Hepatocyte (in vitro differentiated cells): ENCODE measurements at regions not wholly inside any gene's neighbourhood (a gene's known extent, or its start where the extent isn't known, plus 50 kb on each side); places are given as distances from the start of the nearest gene placed in this dataset.

Experiments used
- DNase-seq: peaks from one replicate; pipeline ENCODE4 v3.0.0-alpha.2; 2016; ENCODE audit warnings: low spot score
- H2AFZ ChIP-seq: fragments of 200-600 bp; sonication (generic); 2 replicates; pipeline ENCODE4 v1.6.0; 2016; ENCODE audit warnings: antibody characterized with exemption, mild to moderate bottlenecking
- H3K27ac ChIP-seq: fragments of 200-600 bp; sonication (generic); 2 replicates; pipeline ENCODE4 v1.5.1; 2016; ENCODE audit warnings: mild to moderate bottlenecking
- H3K27me3 ChIP-seq: fragments of 200-600 bp; sonication (generic); 2 replicates; pipeline ENCODE4 v1.6.1; 2016
- H3K36me3 ChIP-seq: fragments of 200-600 bp; sonication (generic); replicated peaks from 2 replicates; pipeline ENCODE4 v1.5.1; 2016; ENCODE audit warnings: low read depth; ENCODE audit not compliant: insufficient read depth
- H3K4me1 ChIP-seq: fragments of 200-600 bp; sonication (generic); 2 replicates; pipeline ENCODE4 v1.5.1; 2016; ENCODE audit warnings: mild to moderate bottlenecking, moderate library complexity; ENCODE audit not compliant: insufficient read depth
- H3K4me2 ChIP-seq: fragments of 200-600 bp; sonication (generic); 2 replicates; pipeline ENCODE4 v1.6.0; 2016
- H3K4me3 ChIP-seq: fragments of 200-600 bp; sonication (generic); 2 replicates; pipeline ENCODE4 v1.5.1; 2016; ENCODE audit warnings: mild to moderate bottlenecking
- H3K79me2 ChIP-seq: fragments of 200-600 bp; sonication (generic); 2 replicates; pipeline ENCODE4 v1.6.0; 2017; ENCODE audit warnings: mild to moderate bottlenecking
- H3K9me2 ChIP-seq: fragments of 200-600 bp; sonication (generic); replicated peaks from 2 replicates; pipeline ENCODE4 v1.6.0; 2017; ENCODE audit warnings: mild to moderate bottlenecking; ENCODE audit not compliant: insufficient read depth
- H3K9me3 ChIP-seq: fragments of 200-600 bp; sonication (generic); 2 replicates; pipeline ENCODE4 v1.5.1; 2016; ENCODE audit warnings: low read depth, mild to moderate bottlenecking
- H4K20me1 ChIP-seq: fragments of 200-600 bp; sonication (generic); 2 replicates; pipeline ENCODE4 v1.6.0; 2016; ENCODE audit warnings: mild to moderate bottlenecking; ENCODE audit not compliant: insufficient read depth, poor library complexity, severe bottlenecking
- EZH2 ChIP-seq: fragments of 200-600 bp; sonication (generic); IDR thresholded peaks from 2 replicates; pipeline ENCODE4 v1.6.1; 2016; ENCODE audit warnings: antibody characterized with exemption, mild to moderate bottlenecking, borderline replicate concordance
- EZH2phosphoT487 ChIP-seq: fragments of 200-600 bp; sonication (generic); IDR thresholded peaks from one replicate; pipeline ENCODE4 v1.6.1; 2018; ENCODE audit warnings: antibody characterized with exemption, mild to moderate bottlenecking, low read depth, moderate library complexity; ENCODE audit not compliant: unreplicated experiment, severe bottlenecking
- WGBS: methylation state at CpG from one replicate; pipeline ENCODE4 v1.1.6; 2016; ENCODE audit warnings: low lambda C conversion rate; ENCODE audit errors: missing lambda C conversion rate; 5-methylcytosine and 5-hydroxymethylcytosine counted together
- TF ChIP-seq, protein P1 (sequence below): fragments of 200-600 bp; sonication (generic); IDR thresholded peaks from 2 replicates; pipeline ENCODE4 v1.5.1; 2016; ENCODE audit warnings: antibody characterized with exemption, mild to moderate bottlenecking; ENCODE audit not compliant: poor library complexity

DNA sequence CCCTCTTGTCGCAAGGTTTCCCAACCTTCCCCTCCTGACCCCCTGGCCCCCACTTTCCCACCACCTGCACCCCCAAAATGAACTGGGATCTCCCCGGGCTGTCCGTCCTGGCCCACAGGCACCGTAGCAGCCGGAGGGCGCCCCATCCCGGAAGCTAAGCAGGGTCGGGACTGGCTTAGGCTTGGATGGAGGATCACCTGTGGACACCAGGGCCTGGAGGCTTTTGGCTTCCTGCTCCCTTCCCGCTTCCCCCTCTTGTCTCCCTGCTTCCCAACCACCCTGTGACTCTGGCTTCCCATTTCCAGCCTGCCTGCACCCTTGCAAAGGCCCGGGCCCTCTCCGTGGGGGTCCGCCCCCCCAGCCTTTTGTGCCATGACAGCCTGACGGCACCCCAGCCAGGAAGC is 2291.3 kb downstream of the TP53TG3F start:
- Histone ChIP-seq H2AFZ (no peak overlapping the region), H4K20me1 (no peaks in the 10 kb centered on the region), H3K4me1 (no peaks in the 10 kb centered on the region), H3K27ac (no peak overlapping the region), H3K4me3 (no peak overlapping the region), H3K36me3 (no peaks in the 10 kb centered on the region), H3K79me2 (no peaks in the 10 kb centered on the region), H3K9me2 (no peaks in the 10 kb centered on the region), H3K27me3 (no peaks in the 10 kb centered on the region), H3K4me2 (no peak overlapping the region), H3K9me3 (no peaks in the 10 kb centered on the region)
- DNase-seq = no peak
- TF ChIP-seq, protein P1, sequence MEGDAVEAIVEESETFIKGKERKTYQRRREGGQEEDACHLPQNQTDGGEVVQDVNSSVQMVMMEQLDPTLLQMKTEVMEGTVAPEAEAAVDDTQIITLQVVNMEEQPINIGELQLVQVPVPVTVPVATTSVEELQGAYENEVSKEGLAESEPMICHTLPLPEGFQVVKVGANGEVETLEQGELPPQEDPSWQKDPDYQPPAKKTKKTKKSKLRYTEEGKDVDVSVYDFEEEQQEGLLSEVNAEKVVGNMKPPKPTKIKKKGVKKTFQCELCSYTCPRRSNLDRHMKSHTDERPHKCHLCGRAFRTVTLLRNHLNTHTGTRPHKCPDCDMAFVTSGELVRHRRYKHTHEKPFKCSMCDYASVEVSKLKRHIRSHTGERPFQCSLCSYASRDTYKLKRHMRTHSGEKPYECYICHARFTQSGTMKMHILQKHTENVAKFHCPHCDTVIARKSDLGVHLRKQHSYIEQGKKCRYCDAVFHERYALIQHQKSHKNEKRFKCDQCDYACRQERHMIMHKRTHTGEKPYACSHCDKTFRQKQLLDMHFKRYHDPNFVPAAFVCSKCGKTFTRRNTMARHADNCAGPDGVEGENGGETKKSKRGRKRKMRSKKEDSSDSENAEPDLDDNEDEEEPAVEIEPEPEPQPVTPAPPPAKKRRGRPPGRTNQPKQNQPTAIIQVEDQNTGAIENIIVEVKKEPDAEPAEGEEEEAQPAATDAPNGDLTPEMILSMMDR = no peak
- no peak for TF ChIP-seq EZH2phosphoT487
- TF ChIP-seq EZH2 = no peak
- 86% methylated on average over 13 of the region's 13 CpGs for WGBS

DNA sequence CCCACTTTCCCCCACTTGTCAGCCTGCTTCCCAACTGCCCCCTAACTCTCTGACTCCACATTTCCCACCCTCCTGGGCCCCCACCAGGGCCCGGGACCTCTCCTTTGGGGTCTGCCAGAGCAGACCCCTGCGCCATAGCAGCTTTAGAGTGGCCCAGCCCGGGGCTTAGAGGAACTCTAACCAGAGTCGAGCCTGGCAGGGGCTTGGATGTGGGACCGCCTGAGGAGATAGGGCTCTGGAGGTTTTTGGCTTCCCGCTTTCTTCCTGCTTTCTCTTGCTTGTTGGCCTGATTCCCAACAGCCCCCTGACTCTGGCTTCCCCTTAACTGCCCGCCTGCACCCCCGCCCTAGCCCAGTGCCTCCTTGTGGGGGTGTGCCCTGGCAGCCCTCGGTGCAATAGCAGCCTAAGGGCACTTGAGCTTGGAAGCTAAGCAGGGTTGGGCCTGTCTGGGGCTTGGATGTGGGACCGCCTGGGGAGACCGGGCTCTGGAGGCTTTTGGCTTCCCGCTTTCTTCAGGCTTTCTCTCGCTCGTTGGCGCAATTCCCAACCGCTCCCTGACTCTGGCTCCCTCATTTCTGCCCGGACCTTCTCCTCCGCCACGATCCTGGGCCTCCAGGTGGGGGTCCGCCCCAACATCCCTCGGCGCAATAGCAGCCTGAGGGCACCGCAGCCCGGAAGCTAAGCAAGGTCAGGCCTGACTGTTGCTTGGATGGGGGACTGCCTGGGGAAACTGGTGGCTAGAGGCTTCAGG is 2292.0 kb downstream of the TP53TG3F start:
- H3K4me2 ChIP-seq = no peak overlapping the region
- H3K4me1 ChIP-seq = no peaks in the 10 kb centered on the region
- no peak for TF ChIP-seq EZH2
- TF ChIP-seq, protein P1 = no peak
- no peak for TF ChIP-seq EZH2phosphoT487
- H3K27me3 ChIP-seq = no peaks in the 10 kb centered on the region
- DNase-seq = no peak
- H3K9me3 ChIP-seq = no peaks in the 10 kb centered on the region
- H3K79me2 ChIP-seq = no peaks in the 10 kb centered on the region
- H3K27ac ChIP-seq = no peak overlapping the region
- no peaks in the 10 kb centered on the region for H3K36me3 ChIP-seq
- WGBS = 90% methylated on average over 22 of the region's 24 CpGs
- no peaks in the 10 kb centered on the region for H3K9me2 ChIP-seq
- H2AFZ ChIP-seq = no peak overlapping the region
- no peaks in the 10 kb centered on the region for H4K20me1 ChIP-seq
- no peak overlapping the region for H3K4me3 ChIP-seq

DNA sequence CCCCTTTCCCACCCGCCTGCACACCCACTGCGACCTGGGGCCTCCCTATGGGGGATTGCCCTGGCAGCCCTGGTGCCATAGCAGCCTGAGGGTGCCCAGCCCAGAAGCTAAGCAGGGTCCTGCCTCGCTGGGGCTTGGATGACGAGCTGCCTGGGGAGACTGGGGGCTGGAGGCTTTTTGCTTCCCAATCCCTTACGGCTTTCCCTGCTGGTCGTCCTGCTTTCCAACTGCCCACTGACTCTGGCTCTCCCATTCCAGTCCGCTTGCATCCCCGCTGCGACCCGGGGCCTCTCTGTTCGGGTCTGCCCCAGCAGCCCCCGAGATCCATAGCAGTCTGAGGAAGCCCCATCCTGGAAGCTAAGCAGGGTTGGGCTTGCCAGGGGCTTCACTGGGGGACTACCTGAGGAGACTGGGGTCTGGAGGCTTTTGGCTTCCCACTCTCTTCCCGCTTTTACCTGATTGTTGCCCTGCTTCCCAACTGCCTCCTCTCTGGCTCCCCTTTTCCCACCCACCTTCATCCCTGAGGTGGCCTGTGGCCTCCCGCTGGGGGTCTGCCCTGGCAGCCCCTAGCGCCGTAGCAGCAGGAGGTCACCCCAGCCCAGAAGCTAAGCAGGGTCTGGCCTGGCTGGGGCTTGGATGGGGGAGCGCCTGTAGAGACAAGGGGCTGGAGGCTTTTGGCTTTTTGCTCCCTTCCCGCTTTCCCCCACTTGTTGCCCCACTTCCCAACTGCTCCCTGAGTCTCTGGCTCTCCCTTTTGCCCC is 2292.8 kb downstream of the TP53TG3F start:
- H3K36me3 ChIP-seq = no peaks in the 10 kb centered on the region
- no peaks in the 10 kb centered on the region for H4K20me1 ChIP-seq
- no peak overlapping the region for H3K4me2 ChIP-seq
- no peak for DNase-seq
- no peak overlapping the region for H3K4me3 ChIP-seq
- H3K27me3 ChIP-seq = no peaks in the 10 kb centered on the region
- no peaks in the 10 kb centered on the region for H3K9me2 ChIP-seq
- H3K9me3 ChIP-seq = no peaks in the 10 kb centered on the region
- no peaks in the 10 kb centered on the region for H3K79me2 ChIP-seq
- TF ChIP-seq EZH2phosphoT487 (no peak), EZH2 (no peak)
- TF ChIP-seq, protein P1 = no peak
- 80% methylated on average over 18 of the region's 18 CpGs for whole genome bisulfite sequencing
- no peak overlapping the region for H3K27ac ChIP-seq
- H2AFZ ChIP-seq = no peak overlapping the region
- no peaks in the 10 kb centered on the region for H3K4me1 ChIP-seq
